ENCODE measurements at regions not wholly inside any gene's neighbourhood (a gene's known extent, or its start where the extent isn't known, plus 50 kb on each side); places are given as distances from the start of the nearest gene placed in this dataset.

DNA sequence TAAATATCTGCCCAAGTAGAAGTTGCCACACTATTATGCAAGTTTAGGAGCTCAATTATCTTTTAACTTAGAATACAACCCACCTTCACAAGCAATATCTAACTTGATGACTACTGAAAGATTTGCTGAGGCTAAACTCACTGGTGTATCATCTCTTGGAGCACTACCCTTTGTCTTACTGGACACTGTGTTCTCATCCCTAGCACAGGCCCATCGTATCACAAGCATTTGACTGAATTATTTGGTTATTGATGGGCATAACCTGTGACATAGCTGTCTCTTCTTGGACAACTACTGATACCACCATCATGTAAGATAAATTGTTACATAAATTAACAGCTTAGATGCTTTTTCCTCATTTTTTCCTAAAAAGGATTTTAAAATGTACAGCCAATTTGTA, 216.2 kb upstream of the THBS1 start:
- peaks cover 52% of the 10 kb centered on the region for H3K27me3 Mint-ChIP-seq
- no peak overlapping the region for H3K4me3 Mint-ChIP-seq
- H3K4me1 ChIP-seq (ENCODE audit: control insufficient read depth, insufficient read depth, low read length, poor library complexity, severe bottlenecking): no peaks in the 10 kb centered on the region
- no peak overlapping the region for H3K27ac Mint-ChIP-seq
- H3K4me1 Mint-ChIP-seq: no peaks in the 10 kb centered on the region
- no peak overlapping the region for H3K27ac ChIP-seq (ENCODE audit: insufficient read depth, low read length, poor library complexity, severe bottlenecking)
- H3K4me3 ChIP-seq (ENCODE audit: low read depth, low read length): no peak overlapping the region
- H3K36me3 Mint-ChIP-seq: no peaks in the 10 kb centered on the region
- H3K9me3 Mint-ChIP-seq: peaks cover 0 to 7% (median 1%) of the 10 kb centered on the region in 7 donors
- peaks cover 11% of the 10 kb centered on the region for H3K27me3 ChIP-seq (ENCODE audit: control insufficient read depth, insufficient read depth, low read length)
- no peak for ATAC-seq (ENCODE audit: low read depth in 2 of 2)
- DNase-seq: no peak
- no peaks in the 10 kb centered on the region for H3K36me3 ChIP-seq (ENCODE audit: control insufficient read depth, insufficient read depth, low read length)
- no peaks in the 10 kb centered on the region for H3K9me3 ChIP-seq (ENCODE audit: control insufficient read depth in 2 of 2, low read length in 2 of 2)

DNA sequence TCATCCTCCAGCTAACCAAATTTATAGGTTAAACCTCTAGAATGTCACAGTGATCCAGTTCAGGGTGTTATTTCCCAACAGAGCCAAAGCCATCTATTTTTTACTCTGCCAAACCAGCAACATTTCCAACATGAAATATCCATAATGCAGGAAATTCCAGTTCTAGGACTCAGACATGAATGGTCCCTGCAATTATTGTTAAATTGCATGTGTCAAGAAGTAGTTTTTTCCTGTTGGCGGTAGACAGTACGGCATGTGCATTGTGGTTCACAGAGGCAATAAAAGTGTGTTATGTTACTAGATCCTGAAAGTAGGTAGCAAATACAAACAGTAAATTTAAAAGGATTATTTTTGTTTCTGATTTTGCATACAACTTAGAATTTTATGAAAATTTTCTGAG, 215.7 kb upstream of the THBS1 start:
- Histone ChIP-seq H3K9me3 (ENCODE audit: control insufficient read depth in 2 of 2, low read length in 2 of 2) (no peaks in the 10 kb centered on the region), H3K36me3 (ENCODE audit: control insufficient read depth, insufficient read depth, low read length) (no peaks in the 10 kb centered on the region), H3K27ac (ENCODE audit: insufficient read depth, low read length, poor library complexity, severe bottlenecking) (no peak overlapping the region), H3K27me3 (ENCODE audit: control insufficient read depth, insufficient read depth, low read length) (peaks cover 11% of the 10 kb centered on the region), H3K4me3 (ENCODE audit: low read depth, low read length) (no peak overlapping the region), H3K4me1 (ENCODE audit: control insufficient read depth, insufficient read depth, low read length, poor library complexity, severe bottlenecking) (no peaks in the 10 kb centered on the region)
- Mint-ChIP-seq H3K27me3 (peaks cover 48% of the 10 kb centered on the region), H3K27ac (no peak overlapping the region), H3K9me3 (peaks cover 0 to 10% (median 2%) of the 10 kb centered on the region in 7 donors), H3K4me3 (no peak overlapping the region), H3K36me3 (no peaks in the 10 kb centered on the region), H3K4me1 (no peaks in the 10 kb centered on the region)
- no peak for ATAC-seq (ENCODE audit: low read depth in 2 of 2)
- no peak for DNase-seq

DNA sequence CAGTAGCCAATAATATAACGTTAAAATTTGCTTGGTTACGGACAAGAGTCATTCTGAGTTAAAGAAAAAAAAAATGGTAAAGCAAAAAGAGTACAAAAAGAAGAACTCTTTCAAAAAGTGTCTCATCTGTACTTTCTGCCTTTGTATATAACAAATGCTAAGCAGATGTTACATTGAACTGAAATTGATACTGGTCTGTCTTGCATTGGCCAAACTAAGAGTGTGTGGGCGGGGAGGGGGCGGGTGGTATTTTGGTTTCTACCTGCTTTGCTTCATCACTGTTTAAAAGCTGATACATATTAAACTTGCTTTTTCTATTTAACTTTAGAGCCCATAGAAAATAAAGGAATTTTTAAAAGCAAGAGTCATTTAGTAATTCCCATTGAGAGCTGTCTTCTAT, 215.0 kb upstream of the THBS1 start:
- no peak for ATAC-seq (ENCODE audit: low read depth in 2 of 2)
- Mint-ChIP-seq H3K4me3 (no peak overlapping the region), H3K9me3 (peaks cover 0 to 15% (median 4%) of the 10 kb centered on the region in 7 donors), H3K4me1 (no peaks in the 10 kb centered on the region), H3K36me3 (no peaks in the 10 kb centered on the region), H3K27ac (no peak overlapping the region), H3K27me3 (peaks cover 44% of the 10 kb centered on the region)
- Histone ChIP-seq H3K4me3 (ENCODE audit: low read depth, low read length) (no peak overlapping the region), H3K27me3 (ENCODE audit: control insufficient read depth, insufficient read depth, low read length) (peaks cover 9% of the 10 kb centered on the region), H3K4me1 (ENCODE audit: control insufficient read depth, insufficient read depth, low read length, poor library complexity, severe bottlenecking) (no peaks in the 10 kb centered on the region), H3K36me3 (ENCODE audit: control insufficient read depth, insufficient read depth, low read length) (no peaks in the 10 kb centered on the region), H3K9me3 (ENCODE audit: control insufficient read depth in 2 of 2, low read length in 2 of 2) (no peaks in the 10 kb centered on the region), H3K27ac (ENCODE audit: insufficient read depth, low read length, poor library complexity, severe bottlenecking) (no peak overlapping the region)
- no peak for DNase-seq

DNA sequence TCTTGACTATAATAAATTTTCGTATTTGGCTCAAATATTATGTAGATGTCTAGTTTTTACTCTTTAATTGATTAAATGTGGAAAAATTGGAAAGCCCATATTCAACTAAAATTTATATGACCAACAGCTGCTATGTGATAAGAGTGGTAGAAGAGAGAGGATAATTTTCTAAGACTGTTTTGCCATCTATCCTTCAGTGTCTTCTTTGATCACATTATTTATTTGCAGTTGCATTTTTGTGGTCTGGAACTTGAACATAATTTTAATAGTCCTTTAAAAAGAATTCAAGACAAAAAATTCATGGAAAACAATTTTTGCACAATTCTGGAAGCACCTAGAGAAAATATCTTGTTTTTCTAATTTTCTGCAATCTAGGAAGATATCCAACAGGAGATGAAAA, 213.3 kb upstream of the THBS1 start:
- no peaks in the 10 kb centered on the region for H3K36me3 ChIP-seq (ENCODE audit: control insufficient read depth, insufficient read depth, low read length)
- Mint-ChIP-seq H3K27me3 (peaks cover 30% of the 10 kb centered on the region), H3K27ac (no peak overlapping the region), H3K9me3 (peaks cover 1 to 23% (median 7%) of the 10 kb centered on the region in 7 donors), H3K4me1 (no peaks in the 10 kb centered on the region), H3K36me3 (no peaks in the 10 kb centered on the region), H3K4me3 (no peak overlapping the region)
- H3K27ac ChIP-seq (ENCODE audit: insufficient read depth, low read length, poor library complexity, severe bottlenecking): no peak overlapping the region
- peaks cover 10% of the 10 kb centered on the region for H3K27me3 ChIP-seq (ENCODE audit: control insufficient read depth, insufficient read depth, low read length)
- DNase-seq (no peak), ATAC-seq (ENCODE audit: low read depth in 2 of 2) (no peak)
- no peaks in the 10 kb centered on the region for H3K4me1 ChIP-seq (ENCODE audit: control insufficient read depth, insufficient read depth, low read length, poor library complexity, severe bottlenecking)
- H3K9me3 ChIP-seq (ENCODE audit: control insufficient read depth in 2 of 2, low read length in 2 of 2): peaks cover 9 to 12% of the 10 kb centered on the region in 2 experiments
- H3K4me3 ChIP-seq (ENCODE audit: low read depth, low read length): no peak overlapping the region

DNA sequence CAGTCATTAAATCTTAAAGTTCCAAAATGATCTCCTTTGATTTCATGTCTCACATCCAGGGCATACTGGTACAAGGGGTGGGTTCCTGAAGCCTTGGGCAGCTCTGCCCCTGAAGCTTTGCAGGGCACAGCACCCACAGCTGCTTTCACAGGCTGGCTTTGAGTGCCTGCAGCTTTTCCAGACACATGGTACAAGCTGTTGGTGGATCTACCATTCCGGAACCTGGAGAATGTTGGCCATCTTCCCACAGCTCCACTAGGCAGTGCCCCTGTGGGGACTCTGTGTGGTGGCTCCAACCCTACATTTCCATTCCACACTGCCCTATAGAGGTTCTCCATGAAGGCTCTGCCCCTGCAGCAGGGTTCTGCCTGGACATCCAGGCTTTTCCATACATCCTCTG, 211.1 kb upstream of the THBS1 start:
- H3K36me3 Mint-ChIP-seq: no peaks in the 10 kb centered on the region
- H3K4me1 Mint-ChIP-seq: no peaks in the 10 kb centered on the region
- peaks cover 1 to 23% (median 8%) of the 10 kb centered on the region in 7 donors for H3K9me3 Mint-ChIP-seq
- peaks cover 25% of the 10 kb centered on the region for H3K27me3 Mint-ChIP-seq
- H3K27ac Mint-ChIP-seq: no peak overlapping the region
- no peaks in the 10 kb centered on the region for H3K36me3 ChIP-seq (ENCODE audit: control insufficient read depth, insufficient read depth, low read length)
- no peak for DNase-seq
- H3K27ac ChIP-seq (ENCODE audit: insufficient read depth, low read length, poor library complexity, severe bottlenecking): no peak overlapping the region
- no peak overlapping the region for H3K4me3 ChIP-seq (ENCODE audit: low read depth, low read length)
- no peak overlapping the region for H3K4me3 Mint-ChIP-seq
- ATAC-seq (ENCODE audit: low read depth in 2 of 2): no peak
- H3K9me3 ChIP-seq (ENCODE audit: control insufficient read depth in 2 of 2, low read length in 2 of 2): peaks cover 9 to 12% of the 10 kb centered on the region in 2 experiments
- H3K4me1 ChIP-seq (ENCODE audit: control insufficient read depth, insufficient read depth, low read length, poor library complexity, severe bottlenecking): no peaks in the 10 kb centered on the region
- H3K27me3 ChIP-seq (ENCODE audit: control insufficient read depth, insufficient read depth, low read length): peaks cover 13% of the 10 kb centered on the region

DNA sequence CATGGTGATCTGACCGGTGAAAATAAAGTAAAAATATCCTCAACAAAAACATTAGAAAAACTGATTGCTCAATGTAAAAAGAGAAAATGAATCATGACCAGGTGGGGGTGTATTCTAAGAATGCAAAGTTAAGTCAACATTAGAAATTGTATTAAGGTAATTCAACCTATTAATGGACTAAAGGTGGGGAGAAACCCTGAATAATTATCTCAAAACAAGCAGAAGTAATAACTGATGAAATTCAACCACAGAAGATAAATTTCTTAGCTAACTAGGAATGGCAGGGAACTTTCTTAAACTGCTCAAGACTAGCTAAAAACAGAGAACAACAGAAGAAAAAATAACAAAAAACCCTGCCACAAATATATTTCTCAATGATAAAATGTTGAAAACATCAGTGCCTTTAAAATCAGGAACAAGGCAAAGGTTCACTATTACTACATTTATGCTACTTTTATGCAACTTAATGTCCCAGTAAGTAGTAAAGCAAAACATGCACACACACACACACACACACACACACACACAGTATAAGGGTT, 204.4 kb upstream of the THBS1 start:
- H3K9me3 ChIP-seq (ENCODE audit: control insufficient read depth in 2 of 2, low read length in 2 of 2): peaks cover 8 to 9% of the 10 kb centered on the region in 2 experiments
- Mint-ChIP-seq H3K36me3 (no peaks in the 10 kb centered on the region), H3K4me3 (no peak overlapping the region), H3K9me3 (peaks cover 0 to 11% (median 7%) of the 10 kb centered on the region in 7 donors), H3K27me3 (peaks cover 14% of the 10 kb centered on the region), H3K4me1 (no peaks in the 10 kb centered on the region), H3K27ac (no peak overlapping the region)
- no peaks in the 10 kb centered on the region for H3K4me1 ChIP-seq (ENCODE audit: control insufficient read depth, insufficient read depth, low read length, poor library complexity, severe bottlenecking)
- DNase-seq (no peak), ATAC-seq (ENCODE audit: low read depth in 2 of 2) (no peak)
- H3K27ac ChIP-seq (ENCODE audit: insufficient read depth, low read length, poor library complexity, severe bottlenecking): no peak overlapping the region
- H3K27me3 ChIP-seq (ENCODE audit: control insufficient read depth, insufficient read depth, low read length): peaks cover 7% of the 10 kb centered on the region
- H3K36me3 ChIP-seq (ENCODE audit: control insufficient read depth, insufficient read depth, low read length): no peaks in the 10 kb centered on the region
- no peak overlapping the region for H3K4me3 ChIP-seq (ENCODE audit: low read depth, low read length)

DNA sequence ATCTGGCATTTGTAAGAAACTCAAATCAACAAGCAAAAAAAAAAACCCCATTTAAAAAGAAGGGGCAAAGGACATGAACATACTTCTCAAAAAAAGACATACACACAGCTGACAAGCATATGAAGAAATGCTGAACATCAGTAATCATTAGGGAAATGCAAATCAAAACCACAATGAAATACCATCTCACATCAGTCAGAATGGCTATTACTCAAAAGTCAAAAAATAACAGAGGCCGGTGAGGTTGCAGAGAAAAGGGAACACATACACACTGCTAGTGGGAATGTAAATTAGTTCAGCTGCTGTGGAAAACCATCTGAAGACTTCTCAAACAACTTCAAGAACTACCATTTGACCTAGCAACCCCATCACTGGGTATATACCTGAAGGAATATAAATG, 199.4 kb upstream of the THBS1 start:
- no peaks in the 10 kb centered on the region for H3K4me1 Mint-ChIP-seq
- no peaks in the 10 kb centered on the region for H3K36me3 Mint-ChIP-seq
- no peak overlapping the region for H3K27ac Mint-ChIP-seq
- Histone ChIP-seq H3K27me3 (ENCODE audit: control insufficient read depth, insufficient read depth, low read length) (peaks cover 3% of the 10 kb centered on the region), H3K4me3 (ENCODE audit: low read depth, low read length) (no peak overlapping the region), H3K27ac (ENCODE audit: insufficient read depth, low read length, poor library complexity, severe bottlenecking) (no peak overlapping the region), H3K36me3 (ENCODE audit: control insufficient read depth, insufficient read depth, low read length) (no peaks in the 10 kb centered on the region), H3K4me1 (ENCODE audit: control insufficient read depth, insufficient read depth, low read length, poor library complexity, severe bottlenecking) (no peaks in the 10 kb centered on the region), H3K9me3 (ENCODE audit: control insufficient read depth in 2 of 2, low read length in 2 of 2) (no peaks in the 10 kb centered on the region)
- H3K27me3 Mint-ChIP-seq: peaks cover 15% of the 10 kb centered on the region
- ATAC-seq (ENCODE audit: low read depth in 2 of 2): no peak
- H3K9me3 Mint-ChIP-seq: peaks cover 0 to 4% (median 0%) of the 10 kb centered on the region in 7 donors
- no peak for DNase-seq
- no peak overlapping the region for H3K4me3 Mint-ChIP-seq

DNA sequence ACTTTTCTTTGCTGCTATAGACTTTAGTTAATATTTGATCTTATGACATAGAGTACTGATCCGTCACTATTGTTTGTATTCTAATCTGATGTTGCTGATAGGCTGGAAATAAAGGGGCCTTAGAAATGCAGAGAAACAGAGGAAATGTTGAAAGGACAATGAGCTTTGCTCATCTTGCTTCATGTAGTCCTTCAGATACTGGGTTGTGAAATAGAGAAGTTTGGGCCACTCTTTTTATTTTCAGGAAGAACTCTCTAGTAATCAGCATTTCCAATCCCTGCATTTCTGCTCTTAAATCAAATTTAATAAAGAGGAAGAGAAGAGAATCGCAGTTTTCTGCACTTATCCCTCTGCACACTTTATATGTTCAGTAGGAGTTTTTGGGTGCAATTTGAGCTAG, 192.8 kb upstream of the THBS1 start:
- peaks cover 0 to 4% (median 0%) of the 10 kb centered on the region in 7 donors for H3K9me3 Mint-ChIP-seq
- Histone ChIP-seq H3K27me3 (ENCODE audit: control insufficient read depth, insufficient read depth, low read length) (peaks cover 3% of the 10 kb centered on the region), H3K4me3 (ENCODE audit: low read depth, low read length) (no peak overlapping the region), H3K36me3 (ENCODE audit: control insufficient read depth, insufficient read depth, low read length) (no peaks in the 10 kb centered on the region), H3K4me1 (ENCODE audit: control insufficient read depth, insufficient read depth, low read length, poor library complexity, severe bottlenecking) (no peaks in the 10 kb centered on the region), H3K27ac (ENCODE audit: insufficient read depth, low read length, poor library complexity, severe bottlenecking) (no peak overlapping the region), H3K9me3 (ENCODE audit: control insufficient read depth in 2 of 2, low read length in 2 of 2) (no peaks in the 10 kb centered on the region)
- DNase-seq (no peak), ATAC-seq (ENCODE audit: low read depth in 2 of 2) (no peak)
- no peaks in the 10 kb centered on the region for H3K36me3 Mint-ChIP-seq
- H3K27me3 Mint-ChIP-seq: peaks cover 24% of the 10 kb centered on the region
- no peak overlapping the region for H3K4me3 Mint-ChIP-seq
- H3K4me1 Mint-ChIP-seq: no peaks in the 10 kb centered on the region
- no peak overlapping the region for H3K27ac Mint-ChIP-seq
